SK-N-SH (cell line): ENCODE measurements at regions not wholly inside any gene's neighbourhood (a gene's known extent, or its start where the extent isn't known, plus 50 kb on each side); places are given as distances from the start of the nearest gene placed in this dataset.
"Not testable (repeated sequence)": the region's sequence is repeated elsewhere in the genome, so short reads cannot be mapped to it uniquely, and the experiment has no call there.

Source experiments
- CHD2 ChIP-seq: fragments of 150-350 bp; IDR thresholded peaks from 2 replicates; pipeline ENCODE4 v1.6.1; 2018; ENCODE audit warnings: low read length; ENCODE audit not compliant: partially characterized antibody
- CTCF ChIP-seq: fragments of 200-600 bp; sonication (generic); IDR thresholded peaks from 2 replicates; pipeline ENCODE4 v1.6.1; 2017; ENCODE audit warnings: antibody characterized with exemption, mild to moderate bottlenecking, moderate library complexity
- EZH2phosphoT487 ChIP-seq: fragments of 200-600 bp; sonication (generic); IDR thresholded peaks from 2 replicates; pipeline ENCODE4 v1.6.1; 2017; ENCODE audit warnings: low read depth, mixed run types, mild to moderate bottlenecking, antibody characterized with exemption, moderate library complexity, borderline replicate concordance
- FOXJ3 ChIP-seq: sonication (generic); formaldehyde crosslinking; IDR thresholded peaks from 2 replicates; pipeline ENCODE4 v1.5.1; 2020; ENCODE audit warnings: mild to moderate bottlenecking, missing genetic modification reagents
- GABPA ChIP-seq: IDR thresholded peaks from 2 replicates; pipeline ENCODE4 v1.4.0; 2012; ENCODE audit warnings: low read depth, mild to moderate bottlenecking
- JUND ChIP-seq: IDR thresholded peaks from 2 replicates; pipeline ENCODE4 v1.4.0; 2012
- MAX ChIP-seq: IDR thresholded peaks from 2 replicates; pipeline ENCODE4 v1.4.0; 2012; ENCODE audit warnings: low read depth
- MXI1 ChIP-seq: IDR thresholded peaks from 2 replicates; pipeline ENCODE4 v1.6.1; 2012; ENCODE audit warnings: mild to moderate bottlenecking, low read depth, low read length, improper control_type of control experiment
- NRF1 ChIP-seq: IDR thresholded peaks from 2 replicates; pipeline ENCODE4 v1.6.1; 2012; ENCODE audit warnings: low read depth, mild to moderate bottlenecking, low read length
- POLR2AphosphoS5 ChIP-seq: IDR thresholded peaks from 2 replicates; pipeline ENCODE4 v1.6.1; 2012; ENCODE audit warnings: low read depth, low read length
- TAF1 ChIP-seq: IDR thresholded peaks from 2 replicates; pipeline ENCODE4 v1.6.1; 2012; ENCODE audit warnings: low read depth, mild to moderate bottlenecking, low read length, moderate library complexity, borderline replicate concordance
- TCF12 ChIP-seq: IDR thresholded peaks from 2 replicates; pipeline ENCODE4 v1.4.0; 2012
- USF2 ChIP-seq: fragments of 150-350 bp; IDR thresholded peaks from 2 replicates; pipeline ENCODE4 v1.6.1; 2017; ENCODE audit warnings: antibody characterized with exemption, low read length, low read depth, borderline replicate concordance
- YY1 ChIP-seq: IDR thresholded peaks from 2 replicates; pipeline ENCODE4 v1.4.0; 2012; ENCODE audit warnings: low read depth, mild to moderate bottlenecking

GRCh38 chr21:10005791-10006190 lies 515.6 kb upstream of the TPTE start:
- TF ChIP-seq FOXJ3, CTCF, JUND, TAF1, POLR2AphosphoS5, NRF1, CHD2, GABPA, USF2, YY1, EZH2phosphoT487, MXI1, MAX, TCF12: not testable (repeated sequence)
